GM23338 (cell line): ENCODE measurements at regions not wholly inside any gene's neighbourhood (a gene's known extent, or its start where the extent isn't known, plus 50 kb on each side); places are given as distances from the start of the nearest gene placed in this dataset.

Source experiments
- ATAC-seq: fragments of 200-7000 bp; cut with Tn5 transposase; 3 replicates; pipeline ENCODE4 v1.9.1; 2020
- DNase-seq: peaks from one replicate; pipeline ENCODE4 v3.0.0-alpha.2; 2015; ENCODE audit warnings: low spot score
- H2AFZ ChIP-seq: fragments of 200-600 bp; sonication (generic); 2 replicates; pipeline ENCODE4 v1.8.0; 2016; ENCODE audit warnings: antibody characterized with exemption, mild to moderate bottlenecking, moderate library complexity
- H3F3A ChIP-seq: fragments of 200-600 bp; sonication (generic); replicated peaks from 2 replicates; pipeline ENCODE4 v1.8.0; 2017; ENCODE audit warnings: antibody characterized with exemption, mixed run types, low read depth
- H3K27ac ChIP-seq: fragments of 200-600 bp; sonication (generic); 2 replicates; pipeline ENCODE4 v1.6.1; 2016; ENCODE audit warnings: low read depth
- H3K27me3 ChIP-seq: fragments of 200-600 bp; sonication (generic); 2 replicates; pipeline ENCODE4 v1.8.0; 2016; ENCODE audit warnings: mild to moderate bottlenecking, mixed run types, moderate library complexity; ENCODE audit not compliant: insufficient read depth
- H3K36me3 ChIP-seq: fragments of 200-600 bp; sonication (generic); 2 replicates; pipeline ENCODE4 v1.8.0; 2016; ENCODE audit warnings: mild to moderate bottlenecking; ENCODE audit not compliant: insufficient read depth
- H3K4me1 ChIP-seq: fragments of 200-600 bp; sonication (generic); 2 replicates; pipeline ENCODE4 v1.8.0; 2016; ENCODE audit warnings: mild to moderate bottlenecking, moderate library complexity; ENCODE audit not compliant: insufficient read depth
- H3K4me2 ChIP-seq: fragments of 200-600 bp; sonication (generic); 2 replicates; pipeline ENCODE4 v1.7.1; 2017; ENCODE audit warnings: mixed run types
- H3K4me3 ChIP-seq: fragments of 200-600 bp; sonication (generic); 2 replicates; pipeline ENCODE4 v1.6.1; 2016; ENCODE audit warnings: mixed run types
- H3K79me2 ChIP-seq: fragments of 200-600 bp; sonication (generic); replicated peaks from 2 replicates; pipeline ENCODE4 v1.8.0; 2017; ENCODE audit warnings: mild to moderate bottlenecking; ENCODE audit not compliant: insufficient read depth
- H3K9me2 ChIP-seq: fragments of 200-600 bp; sonication (generic); 2 replicates; pipeline ENCODE4 v1.8.0; 2017; ENCODE audit not compliant: insufficient read depth
- H4K20me1 ChIP-seq: fragments of 200-600 bp; sonication (generic); replicated peaks from 2 replicates; pipeline ENCODE4 v1.8.0; 2017; ENCODE audit warnings: mild to moderate bottlenecking; ENCODE audit not compliant: insufficient read depth
- H3K27ac Mint-ChIP-seq: 2 replicates; pipeline ENCODE4 v1.8.0; 2020; ENCODE audit warnings: inconsistent platforms, mild to moderate bottlenecking, moderate library complexity, mixed read lengths
- H3K27me3 Mint-ChIP-seq: 3 replicates; pipeline ENCODE4 v1.8.0; 2022; ENCODE audit warnings: low read depth, mild to moderate bottlenecking, moderate library complexity, mixed read lengths, inconsistent platforms; ENCODE audit not compliant: insufficient read depth, poor library complexity
- H3K36me3 Mint-ChIP-seq: 3 replicates; pipeline ENCODE4 v1.8.0; 2021; ENCODE audit warnings: low read depth, mild to moderate bottlenecking, inconsistent platforms, moderate library complexity, mixed read lengths
- H3K4me1 Mint-ChIP-seq: 3 replicates; pipeline ENCODE4 v1.8.0; 2020; ENCODE audit warnings: mild to moderate bottlenecking, inconsistent platforms, mixed read lengths
- H3K4me3 Mint-ChIP-seq: 3 replicates; pipeline ENCODE4 v1.8.0; 2021; ENCODE audit warnings: moderate library complexity, mild to moderate bottlenecking, inconsistent platforms, mixed read lengths
- H3K9me3 Mint-ChIP-seq: 3 replicates; pipeline ENCODE4 v1.8.0; 2020; ENCODE audit warnings: moderate library complexity, mild to moderate bottlenecking, inconsistent platforms, mixed read lengths
- POLR2AphosphoS5 ChIP-seq: IDR thresholded peaks from 2 replicates; pipeline ENCODE4 v1.6.1; 2016; ENCODE audit warnings: antibody characterized with exemption, low read depth
- ZNF331 ChIP-seq: fragments of 250-450 bp; sonication (Bioruptor Pico); IDR thresholded peaks from 2 replicates; pipeline ENCODE4 v1.5.0; 2020; ENCODE audit warnings: low read depth, mild to moderate bottlenecking, moderate library complexity
- ZNF462 ChIP-seq: fragments of 250-450 bp; sonication (Bioruptor Pico); IDR thresholded peaks from 2 replicates; pipeline ENCODE4 v1.5.0; 2020; ENCODE audit warnings: mild to moderate bottlenecking, moderate library complexity

DNA sequence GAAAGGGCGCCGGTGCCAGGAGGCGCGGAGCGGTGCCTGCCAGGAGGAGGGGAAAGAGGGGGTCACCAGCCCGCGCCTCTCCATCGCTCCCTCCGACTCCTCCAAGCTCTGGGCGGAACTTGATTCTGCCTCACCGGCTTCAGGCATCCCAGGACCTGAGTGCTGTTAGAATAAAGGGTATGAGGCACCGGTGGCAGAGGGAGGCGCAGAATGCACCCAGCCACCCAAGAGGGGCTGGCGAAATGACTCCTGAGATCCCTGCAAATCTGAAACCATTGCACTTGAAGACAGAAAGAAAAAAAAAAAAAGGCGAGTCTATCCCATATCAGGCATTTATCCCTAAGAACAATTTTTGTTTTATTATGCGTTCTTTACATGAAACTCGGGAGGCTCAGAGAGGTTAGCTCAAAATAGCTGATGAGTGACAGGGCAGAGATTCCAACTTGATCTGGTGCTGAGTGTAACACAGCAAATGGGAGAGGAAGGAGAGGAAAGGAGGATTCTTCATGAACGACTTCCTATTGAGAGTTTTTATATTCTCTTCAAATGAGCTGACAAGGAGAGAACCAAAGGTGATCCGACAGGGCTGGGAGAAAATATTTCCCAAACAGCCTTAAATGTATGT lies 157.0 kb upstream of the FRMD4B start (continued):
- no peak for TF ChIP-seq ZNF462 (CRISPR knock-in tag)

- Histone ChIP-seq H3K27me3 (peaks cover 43% of the 10 kb centered on the region), H3K27ac (no peak overlapping the region), H3K4me3 (peak overlapping the region; percentile 90), H3K79me2 (peaks cover 5% of the 10 kb centered on the region), H2AFZ (peak overlapping the region; percentile 92), H3K36me3 (no peaks in the 10 kb centered on the region), H4K20me1 (no peaks in the 10 kb centered on the region; the same call in 1 of the 2 replicates), H3K4me2 (peak overlapping the region; percentile 94), H3K9me2 (no peaks in the 10 kb centered on the region), H3F3A (0 out of 2 replicates have a peak, but pooled peaks cover 4% of the 10 kb centered on the region), H3K4me1 (0 out of 2 replicates have a peak, but pooled peaks cover 8% of the 10 kb centered on the region)
- ATAC-seq (peak; percentile 83), DNase-seq (peak; percentile 78)
- TF ChIP-seq POLR2AphosphoS5 (peak; percentile 77), ZNF331 (CRISPR knock-in tag) (no peak)
- peak overlapping the region; percentile 84 for H3K4me3 Mint-ChIP-seq
- H3K36me3 Mint-ChIP-seq = no peaks in the 10 kb centered on the region
- no peaks in the 10 kb centered on the region for H3K9me3 Mint-ChIP-seq
- H3K27ac Mint-ChIP-seq = no peak overlapping the region
- peaks cover 17% of the 10 kb centered on the region for H3K4me1 Mint-ChIP-seq
- H3K27me3 Mint-ChIP-seq = peaks cover 26% of the 10 kb centered on the region
Observed at GRCh38 chr3:69542089-69542804, 156.4 kb upstream of the FRMD4B start.
